ENCODE measurements at regions not wholly inside any gene's neighbourhood (a gene's known extent, or its start where the extent isn't known, plus 50 kb on each side); places are given as distances from the start of the nearest gene placed in this dataset.

DNA sequence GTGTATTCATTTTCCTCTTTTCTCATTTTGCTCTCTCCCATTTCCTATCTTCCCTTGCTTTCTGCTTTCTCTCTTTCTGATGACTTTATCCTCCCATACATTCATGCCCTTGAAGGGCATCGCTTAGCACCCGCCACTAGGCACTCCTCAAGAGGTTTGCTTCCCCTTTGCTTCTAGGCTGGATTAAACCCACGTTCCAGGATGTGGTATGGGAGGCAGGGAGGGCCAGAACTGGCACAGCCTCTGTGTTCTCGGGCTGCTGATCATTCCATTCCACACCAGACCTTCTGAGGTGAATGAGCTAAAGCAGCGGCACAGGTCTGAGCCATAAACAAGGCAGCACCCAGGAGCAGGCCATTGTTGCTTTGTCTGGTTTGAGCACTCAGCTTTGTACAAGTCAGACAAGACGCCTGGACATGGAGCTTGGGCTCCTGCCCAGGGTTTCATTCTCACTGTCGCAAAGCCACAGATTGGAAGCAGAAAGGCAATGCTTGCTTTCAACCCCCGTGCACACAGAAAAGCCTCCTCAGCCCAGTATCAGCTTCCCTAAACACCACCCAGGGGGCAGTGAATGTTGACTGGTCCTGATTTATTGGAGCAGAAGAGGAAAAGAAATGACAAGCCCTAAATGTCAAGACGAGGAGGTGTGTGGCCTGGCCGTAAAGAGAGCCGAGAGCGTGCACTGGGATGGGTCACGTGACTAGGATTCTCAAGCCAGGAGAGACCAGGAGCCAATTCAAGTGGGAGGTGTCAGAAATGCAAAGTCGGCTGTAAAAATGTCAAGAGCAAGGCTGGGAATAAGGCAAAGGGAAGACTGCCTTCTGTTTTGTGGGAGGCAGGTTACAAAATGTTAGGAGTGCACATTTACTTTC, 218.0 kb upstream of the SERP2 start:
- Histone ChIP-seq H2BK120ac (replicated peaks; ENCODE audit: low read depth, low read length) (no peak overlapping the region), H3K23me2 (ENCODE audit: low read depth, low read length) (no peaks in the 10 kb centered on the region; the same call in 1 of the 2 replicates), H3K9me3 (ENCODE audit: insufficient read depth in 2 of 2, low read depth in 1 of 2, low read length in 1 of 2) (no peaks in the 10 kb centered on the region), H2AK5ac (ENCODE audit: low read depth, low read length) (no peak overlapping the region), H2BK5ac (ENCODE audit: low read depth, low read length) (no peak overlapping the region), H3K4me3 (ENCODE audit: extremely low read depth in 1 of 4, insufficient read depth in 2 of 4, low read depth in 3 of 4, low read length in 4 of 4) (no peak overlapping the region), H3K27me3 (replicated peaks in 1 of 4; ENCODE audit: control insufficient read depth in 3 of 4, extremely low read depth in 1 of 4, insufficient read depth in 3 of 4, low read length in 3 of 4) (no peaks in the 10 kb centered on the region), H2BK20ac (ENCODE audit: low read length) (no peak overlapping the region), H4K5ac (ENCODE audit: insufficient read length, low read depth, low read length) (no peak overlapping the region), H3K18ac (ENCODE audit: extremely low read depth, low read length) (no peak overlapping the region), H3K23ac (ENCODE audit: insufficient read length) (no peak overlapping the region), H3K9ac (replicated peaks in 1 of 4; ENCODE audit: extremely low read depth in 1 of 4, low read depth in 3 of 4, low read length in 3 of 4) (no peak overlapping the region), H4K8ac (ENCODE audit: extremely low read depth, insufficient read depth, low read length) (no peak overlapping the region), H3K14ac (ENCODE audit: insufficient read length) (no peak overlapping the region), H3K4me2 (ENCODE audit: insufficient read depth in 1 of 2, low read depth in 2 of 2, low read length in 2 of 2) (no peak overlapping the region), H3K4ac (replicated peaks; ENCODE audit: insufficient read length, low read depth, low read length) (no peak overlapping the region), H4K91ac (replicated peaks; ENCODE audit: insufficient read length, low read length) (no peak overlapping the region), H4K20me1 (replicated peaks in 1 of 2; ENCODE audit: control insufficient read depth in 1 of 2, insufficient read depth in 2 of 2, low read length in 2 of 2) (no peaks in the 10 kb centered on the region), H3K27ac (ENCODE audit: low read depth, low read length) (no peak overlapping the region), H3K79me2 (ENCODE audit: control insufficient read depth in 1 of 2, insufficient read depth in 2 of 2, low read length in 2 of 2) (no peaks in the 10 kb centered on the region), H3K36me3 (ENCODE audit: control insufficient read depth in 2 of 4, insufficient read depth in 4 of 4, low read length in 3 of 4) (no peaks in the 10 kb centered on the region), H3K56ac (replicated peaks; ENCODE audit: insufficient read length, low read depth, low read length) (no peak overlapping the region), H2AFZ (ENCODE audit: low read length) (peak overlapping the region; percentile 63; the same call in 1 of the 2 replicates), H2BK12ac (ENCODE audit: low read depth, low read length) (no peak overlapping the region), H3K4me1 (replicated peaks in 1 of 4; ENCODE audit: control insufficient read depth in 3 of 4, insufficient read depth in 4 of 4, low read length in 3 of 4) (peaks cover 0 to 7% (median 0%) of the 10 kb centered on the region in 4 experiments; a peak in 3 of 7 replicates), H3K79me1 (ENCODE audit: low read depth, low read length) (no peaks in the 10 kb centered on the region; the same call in 1 of the 2 replicates), H2BK15ac (ENCODE audit: low read length) (0 out of 2 replicates have a peak overlapping the region, but pooled peaks have one; percentile 26)
- FAIRE-seq (no peak), DNase-seq (ENCODE audit: low read depth in 1 of 2, low spot score in 2 of 2) (no peak)
- WGBS, 2 experiments (ENCODE audit: extremely low coverage in 1 of 2, insufficient coverage in 1 of 2, insufficient read length in 1 of 2, insufficient replicate concordance in 2 of 2, low coverage in 1 of 2, low lambda C conversion rate in 2 of 2, missing lambda C conversion rate in 1 of 2): 79% methylated on average over 14 of the region's 14 CpGs; no CpG with 5 or more reads in 1 of the 2 experiments
- TF ChIP-seq TEAD4 (IDR thresholded peaks at IDR 0.05; ENCODE audit: low read depth, low read length): no peak
- TF ChIP-seq YY1 (IDR thresholded peaks at IDR 0.05; ENCODE audit: low read depth, low read length): no peak
- TF ChIP-seq, protein P1, sequence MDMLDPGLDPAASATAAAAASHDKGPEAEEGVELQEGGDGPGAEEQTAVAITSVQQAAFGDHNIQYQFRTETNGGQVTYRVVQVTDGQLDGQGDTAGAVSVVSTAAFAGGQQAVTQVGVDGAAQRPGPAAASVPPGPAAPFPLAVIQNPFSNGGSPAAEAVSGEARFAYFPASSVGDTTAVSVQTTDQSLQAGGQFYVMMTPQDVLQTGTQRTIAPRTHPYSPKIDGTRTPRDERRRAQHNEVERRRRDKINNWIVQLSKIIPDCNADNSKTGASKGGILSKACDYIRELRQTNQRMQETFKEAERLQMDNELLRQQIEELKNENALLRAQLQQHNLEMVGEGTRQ (IDR thresholded peaks at IDR 0.05; ENCODE audit: low read length): peak; percentile 55
- no peak for TF ChIP-seq ASH2L (IDR thresholded peaks at IDR 0.05; ENCODE audit: low read length)
- TF ChIP-seq RNF2 (IDR thresholded peaks at IDR 0.05; ENCODE audit: borderline replicate concordance, low read depth, low read length, missing control alignments, poor library complexity, severe bottlenecking): no peak
- CTCF ChIA-PET (ENCODE audit: partially characterized antibody): interaction anchor here (0.8 to 4.5 kb wide), 6 partner anchors 8 to 282 kb away, joined by 3 to 31 read pairs (median 4); no protein-coding TSS in a partner anchor
- POLR2A ChIA-PET (ENCODE audit: partially characterized antibody): no interaction called here
